WTC11 (cell line): ENCODE measurements at regions not wholly inside any gene's neighbourhood (a gene's known extent, or its start where the extent isn't known, plus 50 kb on each side); places are given as distances from the start of the nearest gene placed in this dataset.

Source experiments
- CREB1 ChIP-seq: sonication (generic); formaldehyde crosslinking; IDR thresholded peaks from 2 replicates; pipeline ENCODE4 v1.8.0; 2023; ENCODE audit warnings: mild to moderate bottlenecking, missing genetic modification reagents
- ELF4 ChIP-seq: sonication (generic); formaldehyde crosslinking; IDR thresholded peaks from 2 replicates; pipeline ENCODE4 v1.8.1; 2022; ENCODE audit warnings: low read depth, mild to moderate bottlenecking, moderate library complexity, missing genetic modification reagents
- GRHL2 ChIP-seq: fragments of 250-450 bp; sonication (Bioruptor Pico); IDR thresholded peaks from 2 replicates; pipeline ENCODE4 v1.8.0; 2022; ENCODE audit warnings: mild to moderate bottlenecking, moderate library complexity; ENCODE audit not compliant: insufficient replicate concordance, severe bottlenecking
- JUN ChIP-seq: sonication (generic); formaldehyde crosslinking; IDR thresholded peaks from 2 replicates; pipeline ENCODE4 v1.8.0; 2023; ENCODE audit warnings: mild to moderate bottlenecking, missing genetic modification reagents
- NFE2L1 ChIP-seq: sonication (generic); formaldehyde crosslinking; IDR thresholded peaks from 2 replicates; pipeline ENCODE4 v1.8.1; 2023; ENCODE audit warnings: missing genetic modification reagents
- TEAD4 ChIP-seq: sonication (generic); formaldehyde crosslinking; IDR thresholded peaks from 2 replicates; pipeline ENCODE4 v1.8.0; 2022; ENCODE audit warnings: mild to moderate bottlenecking, missing genetic modification reagents
- TF ChIP-seq, protein P1 (sequence below): fragments of 200-600 bp; IDR thresholded peaks from 2 replicates; pipeline ENCODE4 v1.8.0; 2022; ENCODE audit warnings: antibody characterized with exemption
- TF ChIP-seq, protein P2 (sequence below): sonication (generic); formaldehyde crosslinking; IDR thresholded peaks from 2 replicates; pipeline ENCODE4 v1.8.1; 2022; ENCODE audit warnings: missing genetic modification reagents, borderline replicate concordance
- TF ChIP-seq, protein P3 (sequence below): sonication (generic); formaldehyde crosslinking; IDR thresholded peaks from 2 replicates; pipeline ENCODE4 v1.8.1; 2023; ENCODE audit warnings: mild to moderate bottlenecking, missing genetic modification reagents, moderate library complexity
- TF ChIP-seq, protein P4 (sequence below): sonication (generic); formaldehyde crosslinking; IDR thresholded peaks from 2 replicates; pipeline ENCODE4 v1.8.0; 2023; ENCODE audit warnings: missing genetic modification reagents
- TF ChIP-seq, protein P5 (sequence below): sonication (generic); formaldehyde crosslinking; IDR thresholded peaks from 2 replicates; pipeline ENCODE4 v1.8.0; 2022; ENCODE audit warnings: mild to moderate bottlenecking, missing genetic modification reagents
- TF ChIP-seq, protein P6 (sequence below): sonication (generic); formaldehyde crosslinking; IDR thresholded peaks from 2 replicates; pipeline ENCODE4 v1.8.1; 2023; ENCODE audit warnings: mild to moderate bottlenecking, moderate library complexity, missing genetic modification reagents
- TF ChIP-seq, protein P7 (sequence below): sonication (generic); formaldehyde crosslinking; IDR thresholded peaks from 2 replicates; pipeline ENCODE4 v1.8.1; 2023; ENCODE audit warnings: mild to moderate bottlenecking, missing genetic modification reagents
- TF ChIP-seq, protein P8 (sequence below): sonication (generic); formaldehyde crosslinking; conservative IDR thresholded peaks from 2 replicates; pipeline ENCODE4 v1.8.1; 2022; ENCODE audit warnings: mild to moderate bottlenecking, missing genetic modification reagents

DNA sequence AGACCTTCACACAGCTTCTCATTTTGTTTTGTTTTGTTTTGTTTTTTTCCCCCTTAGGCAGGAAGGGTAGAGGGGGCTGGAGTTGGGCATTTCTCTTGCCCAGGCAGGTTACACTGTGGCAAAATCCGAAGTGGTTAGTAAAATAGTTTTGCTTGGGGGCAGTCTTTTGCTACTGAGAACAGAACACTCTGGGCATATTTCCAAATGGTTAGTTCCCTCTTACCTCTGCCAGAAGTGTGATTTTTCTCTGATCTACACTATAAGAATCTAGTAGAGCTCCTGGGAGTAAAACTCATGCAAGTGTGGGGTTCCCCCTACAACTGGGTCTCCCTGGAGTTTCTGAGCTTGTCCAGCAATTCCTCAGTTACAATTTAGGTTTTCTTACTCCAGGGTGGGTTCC, 61.7 kb downstream of the NPS start:
- TF ChIP-seq, protein P1, sequence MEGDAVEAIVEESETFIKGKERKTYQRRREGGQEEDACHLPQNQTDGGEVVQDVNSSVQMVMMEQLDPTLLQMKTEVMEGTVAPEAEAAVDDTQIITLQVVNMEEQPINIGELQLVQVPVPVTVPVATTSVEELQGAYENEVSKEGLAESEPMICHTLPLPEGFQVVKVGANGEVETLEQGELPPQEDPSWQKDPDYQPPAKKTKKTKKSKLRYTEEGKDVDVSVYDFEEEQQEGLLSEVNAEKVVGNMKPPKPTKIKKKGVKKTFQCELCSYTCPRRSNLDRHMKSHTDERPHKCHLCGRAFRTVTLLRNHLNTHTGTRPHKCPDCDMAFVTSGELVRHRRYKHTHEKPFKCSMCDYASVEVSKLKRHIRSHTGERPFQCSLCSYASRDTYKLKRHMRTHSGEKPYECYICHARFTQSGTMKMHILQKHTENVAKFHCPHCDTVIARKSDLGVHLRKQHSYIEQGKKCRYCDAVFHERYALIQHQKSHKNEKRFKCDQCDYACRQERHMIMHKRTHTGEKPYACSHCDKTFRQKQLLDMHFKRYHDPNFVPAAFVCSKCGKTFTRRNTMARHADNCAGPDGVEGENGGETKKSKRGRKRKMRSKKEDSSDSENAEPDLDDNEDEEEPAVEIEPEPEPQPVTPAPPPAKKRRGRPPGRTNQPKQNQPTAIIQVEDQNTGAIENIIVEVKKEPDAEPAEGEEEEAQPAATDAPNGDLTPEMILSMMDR: no peak
- TF ChIP-seq, protein P2, sequence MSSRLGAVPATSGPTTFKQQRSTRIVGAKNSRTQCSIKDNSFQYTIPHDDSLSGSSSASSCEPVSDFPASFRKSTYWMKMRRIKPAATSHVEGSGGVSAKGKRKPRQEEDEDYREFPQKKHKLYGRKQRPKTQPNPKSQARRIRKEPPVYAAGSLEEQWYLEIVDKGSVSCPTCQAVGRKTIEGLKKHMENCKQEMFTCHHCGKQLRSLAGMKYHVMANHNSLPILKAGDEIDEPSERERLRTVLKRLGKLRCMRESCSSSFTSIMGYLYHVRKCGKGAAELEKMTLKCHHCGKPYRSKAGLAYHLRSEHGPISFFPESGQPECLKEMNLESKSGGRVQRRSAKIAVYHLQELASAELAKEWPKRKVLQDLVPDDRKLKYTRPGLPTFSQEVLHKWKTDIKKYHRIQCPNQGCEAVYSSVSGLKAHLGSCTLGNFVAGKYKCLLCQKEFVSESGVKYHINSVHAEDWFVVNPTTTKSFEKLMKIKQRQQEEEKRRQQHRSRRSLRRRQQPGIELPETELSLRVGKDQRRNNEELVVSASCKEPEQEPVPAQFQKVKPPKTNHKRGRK (CRISPR knock-in tag): no peak
- no peak for TF ChIP-seq TEAD4 (CRISPR knock-in tag)
- TF ChIP-seq, protein P3, sequence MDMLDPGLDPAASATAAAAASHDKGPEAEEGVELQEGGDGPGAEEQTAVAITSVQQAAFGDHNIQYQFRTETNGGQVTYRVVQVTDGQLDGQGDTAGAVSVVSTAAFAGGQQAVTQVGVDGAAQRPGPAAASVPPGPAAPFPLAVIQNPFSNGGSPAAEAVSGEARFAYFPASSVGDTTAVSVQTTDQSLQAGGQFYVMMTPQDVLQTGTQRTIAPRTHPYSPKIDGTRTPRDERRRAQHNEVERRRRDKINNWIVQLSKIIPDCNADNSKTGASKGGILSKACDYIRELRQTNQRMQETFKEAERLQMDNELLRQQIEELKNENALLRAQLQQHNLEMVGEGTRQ (CRISPR knock-in tag): no peak
- TF ChIP-seq, protein P4, sequence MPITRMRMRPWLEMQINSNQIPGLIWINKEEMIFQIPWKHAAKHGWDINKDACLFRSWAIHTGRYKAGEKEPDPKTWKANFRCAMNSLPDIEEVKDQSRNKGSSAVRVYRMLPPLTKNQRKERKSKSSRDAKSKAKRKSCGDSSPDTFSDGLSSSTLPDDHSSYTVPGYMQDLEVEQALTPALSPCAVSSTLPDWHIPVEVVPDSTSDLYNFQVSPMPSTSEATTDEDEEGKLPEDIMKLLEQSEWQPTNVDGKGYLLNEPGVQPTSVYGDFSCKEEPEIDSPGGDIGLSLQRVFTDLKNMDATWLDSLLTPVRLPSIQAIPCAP (CRISPR knock-in tag): no peak
- TF ChIP-seq, protein P5, sequence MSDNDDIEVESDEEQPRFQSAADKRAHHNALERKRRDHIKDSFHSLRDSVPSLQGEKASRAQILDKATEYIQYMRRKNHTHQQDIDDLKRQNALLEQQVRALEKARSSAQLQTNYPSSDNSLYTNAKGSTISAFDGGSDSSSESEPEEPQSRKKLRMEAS (CRISPR knock-in tag): no peak
- TF ChIP-seq JUN (CRISPR knock-in tag): no peak
- TF ChIP-seq, protein P6, sequence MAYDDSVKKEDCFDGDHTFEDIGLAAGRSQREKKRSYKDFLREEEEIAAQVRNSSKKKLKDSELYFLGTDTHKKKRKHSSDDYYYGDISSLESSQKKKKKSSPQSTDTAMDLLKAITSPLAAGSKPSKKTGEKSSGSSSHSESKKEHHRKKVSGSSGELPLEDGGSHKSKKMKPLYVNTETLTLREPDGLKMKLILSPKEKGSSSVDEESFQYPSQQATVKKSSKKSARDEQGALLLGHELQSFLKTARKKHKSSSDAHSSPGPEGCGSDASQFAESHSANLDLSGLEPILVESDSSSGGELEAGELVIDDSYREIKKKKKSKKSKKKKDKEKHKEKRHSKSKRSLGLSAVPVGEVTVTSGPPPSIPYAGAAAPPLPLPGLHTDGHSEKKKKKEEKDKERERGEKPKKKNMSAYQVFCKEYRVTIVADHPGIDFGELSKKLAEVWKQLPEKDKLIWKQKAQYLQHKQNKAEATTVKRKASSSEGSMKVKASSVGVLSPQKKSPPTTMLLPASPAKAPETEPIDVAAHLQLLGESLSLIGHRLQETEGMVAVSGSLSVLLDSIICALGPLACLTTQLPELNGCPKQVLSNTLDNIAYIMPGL (CRISPR knock-in tag): no peak
- TF ChIP-seq, protein P7, sequence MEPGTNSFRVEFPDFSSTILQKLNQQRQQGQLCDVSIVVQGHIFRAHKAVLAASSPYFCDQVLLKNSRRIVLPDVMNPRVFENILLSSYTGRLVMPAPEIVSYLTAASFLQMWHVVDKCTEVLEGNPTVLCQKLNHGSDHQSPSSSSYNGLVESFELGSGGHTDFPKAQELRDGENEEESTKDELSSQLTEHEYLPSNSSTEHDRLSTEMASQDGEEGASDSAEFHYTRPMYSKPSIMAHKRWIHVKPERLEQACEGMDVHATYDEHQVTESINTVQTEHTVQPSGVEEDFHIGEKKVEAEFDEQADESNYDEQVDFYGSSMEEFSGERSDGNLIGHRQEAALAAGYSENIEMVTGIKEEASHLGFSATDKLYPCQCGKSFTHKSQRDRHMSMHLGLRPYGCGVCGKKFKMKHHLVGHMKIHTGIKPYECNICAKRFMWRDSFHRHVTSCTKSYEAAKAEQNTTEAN (CRISPR knock-in tag): no peak
- TF ChIP-seq NFE2L1 (CRISPR knock-in tag): no peak
- TF ChIP-seq, protein P8, sequence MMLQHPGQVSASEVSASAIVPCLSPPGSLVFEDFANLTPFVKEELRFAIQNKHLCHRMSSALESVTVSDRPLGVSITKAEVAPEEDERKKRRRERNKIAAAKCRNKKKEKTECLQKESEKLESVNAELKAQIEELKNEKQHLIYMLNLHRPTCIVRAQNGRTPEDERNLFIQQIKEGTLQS (CRISPR knock-in tag): no peak
- TF ChIP-seq CREB1 (CRISPR knock-in tag): no peak
- no peak for TF ChIP-seq GRHL2 (CRISPR knock-in tag)
- no peak for TF ChIP-seq ELF4
